HL-60 (cell line): ENCODE measurements at regions not wholly inside any gene's neighbourhood (a gene's known extent, or its start where the extent isn't known, plus 50 kb on each side); places are given as distances from the start of the nearest gene placed in this dataset.

ENCODE experiments used
- CTCF ChIP-seq: IDR thresholded peaks from one replicate; pipeline ENCODE4 v1.5.1; 2011; ENCODE audit warnings: low read length, control low read depth, inconsistent platforms; ENCODE audit not compliant: insufficient read depth
- GABPA ChIP-seq: IDR thresholded peaks from 2 replicates; pipeline ENCODE4 v1.6.1; 2012; ENCODE audit warnings: low read depth
- POLR2AphosphoS5 ChIP-seq: IDR thresholded peaks from 2 replicates; pipeline ENCODE4 v1.6.1; 2012; ENCODE audit warnings: low read depth
- TF ChIP-seq, protein P1 (sequence below): IDR thresholded peaks from 2 replicates; pipeline ENCODE4 v1.6.1; 2012; ENCODE audit warnings: low read depth; ENCODE audit not compliant: insufficient replicate concordance

DNA sequence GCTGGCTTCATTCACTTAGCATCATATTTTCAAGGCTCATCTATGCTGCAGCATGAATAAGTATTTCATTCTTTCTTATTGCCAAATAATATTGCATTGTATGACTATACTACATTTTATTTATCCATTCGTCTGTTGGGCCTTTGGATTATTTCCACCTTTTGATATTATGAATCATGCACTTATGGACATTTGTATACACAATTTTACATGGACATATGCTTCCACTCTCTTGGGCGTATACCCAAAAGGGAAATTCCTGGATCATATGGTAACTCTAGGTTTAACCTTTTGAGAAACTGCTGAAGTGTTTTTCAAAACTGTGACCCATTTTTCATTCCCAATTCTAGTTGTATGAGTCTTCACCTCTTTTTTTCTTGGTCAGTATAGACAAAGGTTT, 80.3 kb upstream of the GNAI1 start:
- TF ChIP-seq, protein P1, sequence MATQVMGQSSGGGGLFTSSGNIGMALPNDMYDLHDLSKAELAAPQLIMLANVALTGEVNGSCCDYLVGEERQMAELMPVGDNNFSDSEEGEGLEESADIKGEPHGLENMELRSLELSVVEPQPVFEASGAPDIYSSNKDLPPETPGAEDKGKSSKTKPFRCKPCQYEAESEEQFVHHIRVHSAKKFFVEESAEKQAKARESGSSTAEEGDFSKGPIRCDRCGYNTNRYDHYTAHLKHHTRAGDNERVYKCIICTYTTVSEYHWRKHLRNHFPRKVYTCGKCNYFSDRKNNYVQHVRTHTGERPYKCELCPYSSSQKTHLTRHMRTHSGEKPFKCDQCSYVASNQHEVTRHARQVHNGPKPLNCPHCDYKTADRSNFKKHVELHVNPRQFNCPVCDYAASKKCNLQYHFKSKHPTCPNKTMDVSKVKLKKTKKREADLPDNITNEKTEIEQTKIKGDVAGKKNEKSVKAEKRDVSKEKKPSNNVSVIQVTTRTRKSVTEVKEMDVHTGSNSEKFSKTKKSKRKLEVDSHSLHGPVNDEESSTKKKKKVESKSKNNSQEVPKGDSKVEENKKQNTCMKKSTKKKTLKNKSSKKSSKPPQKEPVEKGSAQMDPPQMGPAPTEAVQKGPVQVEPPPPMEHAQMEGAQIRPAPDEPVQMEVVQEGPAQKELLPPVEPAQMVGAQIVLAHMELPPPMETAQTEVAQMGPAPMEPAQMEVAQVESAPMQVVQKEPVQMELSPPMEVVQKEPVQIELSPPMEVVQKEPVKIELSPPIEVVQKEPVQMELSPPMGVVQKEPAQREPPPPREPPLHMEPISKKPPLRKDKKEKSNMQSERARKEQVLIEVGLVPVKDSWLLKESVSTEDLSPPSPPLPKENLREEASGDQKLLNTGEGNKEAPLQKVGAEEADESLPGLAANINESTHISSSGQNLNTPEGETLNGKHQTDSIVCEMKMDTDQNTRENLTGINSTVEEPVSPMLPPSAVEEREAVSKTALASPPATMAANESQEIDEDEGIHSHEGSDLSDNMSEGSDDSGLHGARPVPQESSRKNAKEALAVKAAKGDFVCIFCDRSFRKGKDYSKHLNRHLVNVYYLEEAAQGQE = no peak
- TF ChIP-seq POLR2AphosphoS5 = no peak
- no peak for TF ChIP-seq CTCF
- no peak for TF ChIP-seq GABPA
